ENCODE measurements at regions not wholly inside any gene's neighbourhood (a gene's known extent, or its start where the extent isn't known, plus 50 kb on each side); places are given as distances from the start of the nearest gene placed in this dataset.

GRCh38 chr3:66898155-66898554 is 100.0 kb upstream of the KBTBD8 start:
- TF ChIP-seq EZH2 (IDR thresholded peaks at IDR 0.05; ENCODE audit: low read depth) (no peak), CTCF (conservative IDR thresholded peaks at IDR 0.05) (no peak)
- Histone ChIP-seq H3K9me2 (ENCODE audit: insufficient read depth) (no peaks in the 10 kb centered on the region), H3F3A (ENCODE audit: insufficient read depth, low read depth) (no peaks in the 10 kb centered on the region), H3K4me3 (no peak overlapping the region), H3K79me2 (ENCODE audit: low read depth) (no peaks in the 10 kb centered on the region), H3K27ac (no peak overlapping the region), H3K9me3 (ENCODE audit: insufficient read depth, low read depth) (no peaks in the 10 kb centered on the region), H2AFZ (no peak overlapping the region), H3K27me3 (ENCODE audit: insufficient read depth, low read depth) (no peaks in the 10 kb centered on the region), H3K4me2 (no peak overlapping the region), H3K4me1 (replicated peaks; ENCODE audit: insufficient read depth) (no peaks in the 10 kb centered on the region), H4K20me1 (ENCODE audit: insufficient read depth) (no peaks in the 10 kb centered on the region), H3K36me3 (ENCODE audit: low read depth) (no peaks in the 10 kb centered on the region)
- no peak for DNase-seq
- intact Hi-C loops (cut with micrococcal nuclease; ENCODE audit: unreplicated experiment) = no loop called here
- ChIA-PET POLR2A (ENCODE audit: unreplicated experiment) (no interaction called here), CTCF (no interaction called here)
- BruUV-seq (replicated peaks) = no TSS peak

GRCh38 chr3:66904336-66904735 is 93.8 kb upstream of the KBTBD8 start:
- H3K27ac ChIP-seq = no peak overlapping the region
- H3K4me2 ChIP-seq = no peak overlapping the region
- intact Hi-C loops (cut with micrococcal nuclease; ENCODE audit: unreplicated experiment) = no loop called here
- no peak for DNase-seq
- H3K4me3 ChIP-seq = no peak overlapping the region
- H4K20me1 ChIP-seq (ENCODE audit: insufficient read depth) = no peaks in the 10 kb centered on the region
- H3K79me2 ChIP-seq (ENCODE audit: low read depth) = no peaks in the 10 kb centered on the region
- no peaks in the 10 kb centered on the region for H3K4me1 ChIP-seq (replicated peaks; ENCODE audit: insufficient read depth)
- no TSS peak for BruUV-seq (replicated peaks)
- TF ChIP-seq CTCF (conservative IDR thresholded peaks at IDR 0.05) (no peak), EZH2 (IDR thresholded peaks at IDR 0.05; ENCODE audit: low read depth) (no peak)
- no peak overlapping the region for H2AFZ ChIP-seq
- H3K27me3 ChIP-seq (ENCODE audit: insufficient read depth, low read depth) = no peaks in the 10 kb centered on the region; the same call in 1 of the 2 replicates
- ChIA-PET POLR2A (ENCODE audit: unreplicated experiment) (no interaction called here), CTCF (interaction anchor here (0.6 kb wide), 1 partner anchor 86 kb away, joined by 3 read pairs; no protein-coding TSS in a partner anchor)
- H3K9me2 ChIP-seq (ENCODE audit: insufficient read depth) = no peaks in the 10 kb centered on the region
- H3K9me3 ChIP-seq (ENCODE audit: insufficient read depth, low read depth) = no peaks in the 10 kb centered on the region
- H3K36me3 ChIP-seq (ENCODE audit: low read depth) = no peaks in the 10 kb centered on the region
- no peaks in the 10 kb centered on the region for H3F3A ChIP-seq (ENCODE audit: insufficient read depth, low read depth)

- Histone ChIP-seq H2AFZ (no peak overlapping the region), H3K9me3 (ENCODE audit: insufficient read depth, low read depth) (no peaks in the 10 kb centered on the region), H3K4me2 (no peak overlapping the region), H3K27me3 (ENCODE audit: insufficient read depth, low read depth) (no peaks in the 10 kb centered on the region; the same call in 1 of the 2 replicates), H3K4me3 (no peak overlapping the region), H3F3A (ENCODE audit: insufficient read depth, low read depth) (no peaks in the 10 kb centered on the region), H3K9me2 (ENCODE audit: insufficient read depth) (no peaks in the 10 kb centered on the region), H3K79me2 (ENCODE audit: low read depth) (no peaks in the 10 kb centered on the region), H4K20me1 (ENCODE audit: insufficient read depth) (no peaks in the 10 kb centered on the region), H3K36me3 (ENCODE audit: low read depth) (no peaks in the 10 kb centered on the region), H3K27ac (no peak overlapping the region), H3K4me1 (replicated peaks; ENCODE audit: insufficient read depth) (no peaks in the 10 kb centered on the region)
- intact Hi-C loops (cut with micrococcal nuclease; ENCODE audit: unreplicated experiment) = no loop called here
- TF ChIP-seq CTCF (conservative IDR thresholded peaks at IDR 0.05) (no peak), EZH2 (IDR thresholded peaks at IDR 0.05; ENCODE audit: low read depth) (no peak)
- POLR2A ChIA-PET (ENCODE audit: unreplicated experiment) = no interaction called here
- no TSS peak for BruUV-seq (replicated peaks)
- CTCF ChIA-PET = no interaction called here
- no peak for DNase-seq
Observed at GRCh38 chr3:66904831-66905493, 93.1 kb upstream of the KBTBD8 start.
